ENCODE measurements at regions not wholly inside any gene's neighbourhood (a gene's known extent, or its start where the extent isn't known, plus 50 kb on each side); places are given as distances from the start of the nearest gene placed in this dataset.

DNA sequence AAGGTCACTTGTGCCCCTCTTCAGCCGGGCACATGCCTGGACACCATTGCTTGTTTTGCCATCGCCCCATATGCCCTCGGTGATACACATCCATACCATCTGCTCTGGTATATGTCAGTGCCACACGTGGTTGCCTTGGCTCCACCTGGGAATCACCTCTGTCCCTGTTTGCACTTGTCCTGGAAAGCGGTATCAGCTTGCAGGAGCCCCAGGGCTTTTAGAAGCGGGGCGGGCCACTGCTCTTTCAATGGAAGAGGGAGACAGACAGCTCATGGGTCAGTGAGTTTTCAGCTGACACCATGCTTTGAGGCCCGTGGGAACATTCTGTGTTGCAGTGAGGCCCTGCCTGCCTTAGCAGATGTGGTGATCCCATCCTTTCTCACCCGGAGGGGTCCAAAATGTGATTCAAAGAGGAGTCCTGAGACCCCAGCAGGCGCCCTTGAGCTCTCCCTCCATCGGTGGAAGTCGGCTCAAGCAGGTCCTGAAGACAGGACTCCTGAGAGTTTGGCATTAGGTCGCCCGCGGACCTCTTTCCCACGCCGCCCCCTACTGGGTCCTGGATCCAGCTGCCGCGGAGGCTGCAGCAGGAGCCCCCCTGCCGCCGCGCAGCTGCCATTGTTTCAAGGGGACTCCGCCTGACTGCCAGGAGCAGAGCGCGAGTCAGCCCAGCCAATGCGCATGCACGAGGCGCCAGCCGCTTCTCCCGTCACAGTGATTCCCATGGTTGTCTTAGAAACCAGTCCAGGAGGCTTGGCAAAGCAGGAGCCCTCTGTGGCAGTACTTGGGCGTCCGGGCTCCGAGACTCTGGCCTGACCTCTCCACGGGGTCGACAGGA lies 773.2 kb upstream of the ALG10B start:
- Histone ChIP-seq H3K9me3 (ENCODE audit: control insufficient read depth in 1 of 2, insufficient read depth in 1 of 2, low read depth in 1 of 2, low read length in 2 of 2) (no peaks in the 10 kb centered on the region), H3K9me2 (ENCODE audit: insufficient read depth) (no peaks in the 10 kb centered on the region), H3K4me2 (ENCODE audit: low read length) (no peak overlapping the region), H4K20me1 (ENCODE audit: insufficient read depth) (no peaks in the 10 kb centered on the region), H3K4me3 (replicated peaks in 1 of 2; ENCODE audit: low read depth in 1 of 2, low read length in 2 of 2) (no peak overlapping the region), H3K79me2 (ENCODE audit: insufficient read depth, low read length) (no peaks in the 10 kb centered on the region), H3K4me1 (ENCODE audit: control insufficient read depth in 1 of 2, insufficient read depth in 2 of 2, low read length in 2 of 2) (no peaks in the 10 kb centered on the region), H2AFZ (ENCODE audit: low read depth, low read length, poor library complexity, severe bottlenecking) (no peak overlapping the region), H3K36me3 (ENCODE audit: control insufficient read depth in 1 of 2, insufficient read depth in 2 of 2, low read length in 2 of 2) (no peaks in the 10 kb centered on the region), H3K9ac (ENCODE audit: low read length) (no peak overlapping the region), H3K27ac (ENCODE audit: low read depth, low read length) (no peak overlapping the region), H3K27me3 (ENCODE audit: insufficient read depth, low read length) (no peaks in the 10 kb centered on the region)
- RAD21 ChIA-PET (ENCODE audit: low non-redundant PET in 1 of 2, low total read pairs in 2 of 2, uncharacterized antibody in 2 of 2, unreplicated experiment in 2 of 2) = no interaction called here
- no peak for TF ChIP-seq YY1 (IDR thresholded peaks at IDR 0.05; ENCODE audit: extremely low read depth, insufficient replicate concordance, low read depth, low read length)
- no peak for TF ChIP-seq POLR2AphosphoS5 (IDR thresholded peaks at IDR 0.05; ENCODE audit: low read depth, low read length)
- TF ChIP-seq SRF (IDR thresholded peaks at IDR 0.05; ENCODE audit: low read depth) = no peak
- no peak for TF ChIP-seq EGR1 (IDR thresholded peaks at IDR 0.05; ENCODE audit: low read depth)
- TF ChIP-seq ELF1 (IDR thresholded peaks at IDR 0.05; ENCODE audit: borderline replicate concordance, low read depth) = no peak
- no peak for TF ChIP-seq EZH2 (IDR thresholded peaks at IDR 0.05)
- TF ChIP-seq CEBPB (IDR thresholded peaks at IDR 0.05; ENCODE audit: low read depth) = no peak
- no peak for TF ChIP-seq RAD21 (IDR thresholded peaks at IDR 0.05; ENCODE audit: low read depth)
- no peak for TF ChIP-seq ZFX (IDR thresholded peaks at IDR 0.05)
- TF ChIP-seq, protein P1, sequence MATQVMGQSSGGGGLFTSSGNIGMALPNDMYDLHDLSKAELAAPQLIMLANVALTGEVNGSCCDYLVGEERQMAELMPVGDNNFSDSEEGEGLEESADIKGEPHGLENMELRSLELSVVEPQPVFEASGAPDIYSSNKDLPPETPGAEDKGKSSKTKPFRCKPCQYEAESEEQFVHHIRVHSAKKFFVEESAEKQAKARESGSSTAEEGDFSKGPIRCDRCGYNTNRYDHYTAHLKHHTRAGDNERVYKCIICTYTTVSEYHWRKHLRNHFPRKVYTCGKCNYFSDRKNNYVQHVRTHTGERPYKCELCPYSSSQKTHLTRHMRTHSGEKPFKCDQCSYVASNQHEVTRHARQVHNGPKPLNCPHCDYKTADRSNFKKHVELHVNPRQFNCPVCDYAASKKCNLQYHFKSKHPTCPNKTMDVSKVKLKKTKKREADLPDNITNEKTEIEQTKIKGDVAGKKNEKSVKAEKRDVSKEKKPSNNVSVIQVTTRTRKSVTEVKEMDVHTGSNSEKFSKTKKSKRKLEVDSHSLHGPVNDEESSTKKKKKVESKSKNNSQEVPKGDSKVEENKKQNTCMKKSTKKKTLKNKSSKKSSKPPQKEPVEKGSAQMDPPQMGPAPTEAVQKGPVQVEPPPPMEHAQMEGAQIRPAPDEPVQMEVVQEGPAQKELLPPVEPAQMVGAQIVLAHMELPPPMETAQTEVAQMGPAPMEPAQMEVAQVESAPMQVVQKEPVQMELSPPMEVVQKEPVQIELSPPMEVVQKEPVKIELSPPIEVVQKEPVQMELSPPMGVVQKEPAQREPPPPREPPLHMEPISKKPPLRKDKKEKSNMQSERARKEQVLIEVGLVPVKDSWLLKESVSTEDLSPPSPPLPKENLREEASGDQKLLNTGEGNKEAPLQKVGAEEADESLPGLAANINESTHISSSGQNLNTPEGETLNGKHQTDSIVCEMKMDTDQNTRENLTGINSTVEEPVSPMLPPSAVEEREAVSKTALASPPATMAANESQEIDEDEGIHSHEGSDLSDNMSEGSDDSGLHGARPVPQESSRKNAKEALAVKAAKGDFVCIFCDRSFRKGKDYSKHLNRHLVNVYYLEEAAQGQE (IDR thresholded peaks at IDR 0.05; ENCODE audit: low read depth) = no peak
- TF ChIP-seq TCF7L2 (IDR thresholded peaks at IDR 0.05; ENCODE audit: borderline replicate concordance, extremely low read depth, insufficient read depth, insufficient read length) = no peak
- POLR2A ChIA-PET = no interaction called here
- intact Hi-C loops (cut with micrococcal nuclease) = no loop called here
- DNase-seq (ENCODE audit: low read depth, low spot score) = no peak
- no TSS peak for BruUV-seq (replicated peaks)
- ATAC-seq = no peak
- CTCF ChIA-PET = no interaction called here

Measured in HCT116 (cell line).